HCT116 (cell line): ENCODE measurements at regions not wholly inside any gene's neighbourhood (a gene's known extent, or its start where the extent isn't known, plus 50 kb on each side); places are given as distances from the start of the nearest gene placed in this dataset.

Experiments used
- ATAC-seq: fragments of 200-7000 bp; cut with Tn5 transposase; 2 replicates; pipeline ENCODE4 v1.9.1; 2020; ENCODE audit warnings: mild to moderate bottlenecking, moderate library complexity
- BruUV-seq: library from RNA; stranded (reverse); fragments of 400-500 nt; replicated peaks from 2 replicates; lab custom pipeline; 2021; lab: Mats Ljungman, UMichigan
- CTCF ChIA-PET: fragments of 300-600 bp; sonication (Branson Sonifier 250); formaldehyde crosslinking; loops from one replicate; lab custom pipeline; 2021; ENCODE audit warnings: antibody characterized with exemption; lab: Charles Lee
- POLR2A ChIA-PET: fragments of 300-600, 350-600 bp; sonication (Branson Sonifier 250); formaldehyde crosslinking; loops from one replicate; lab custom pipeline; 2021; ENCODE audit warnings: antibody characterized with exemption; lab: Charles Lee
- RAD21 ChIA-PET, 2 experiments: fragments of 300-600 bp; sonication (Branson Sonifier 250); formaldehyde crosslinking; loops; one replicate each; lab custom pipeline; 2023; ENCODE audit warnings: low total read pairs in 2 of 2; ENCODE audit not compliant: uncharacterized antibody in 2 of 2, unreplicated experiment in 2 of 2, low non-redundant PET in 1 of 2; lab: Charles Lee
- DNase-seq: peaks from one replicate; pipeline ENCODE4 v3.0.0-alpha.2; 2010; ENCODE audit warnings: low read depth, low spot score
- H2AFZ ChIP-seq: fragments of 200-600 bp; shearing (Covaris generic), sonication (generic); 2 replicates; pipeline ENCODE4 v1.6.1; 2017; ENCODE audit warnings: low read depth, mixed run types, mixed read lengths, antibody characterized with exemption, low read length; ENCODE audit not compliant: poor library complexity, severe bottlenecking
- H3K27ac ChIP-seq: 2 replicates; pipeline ENCODE4 v1.5.1; 2012; ENCODE audit warnings: low read depth, low read length
- H3K27me3 ChIP-seq: fragments of 200-600 bp; sonication (generic); 2 replicates; pipeline ENCODE4 v1.6.1; 2016; ENCODE audit warnings: mixed run types, low read length, mixed read lengths; ENCODE audit not compliant: insufficient read depth
- H3K36me3 ChIP-seq, 2 experiments: fragments of 200-500 bp in 1 of 2; fragments of 200-600 bp in 1 of 2; sonication (Bioruptor generic) in 1 of 2; sonication (generic) in 1 of 2; 2 replicates each; pipeline versions ENCODE4 v1.5.1 to v1.6.1; 2014 to 2016; ENCODE audit warnings: low read length in 2 of 2, inconsistent platforms in 1 of 2, mixed read lengths in 1 of 2, mixed run types in 1 of 2; ENCODE audit not compliant: insufficient read depth in 2 of 2, control insufficient read depth in 1 of 2
- H3K4me1 ChIP-seq, 2 experiments: fragments of 200-600 bp in 1 of 2; sonication (generic) in 1 of 2; 2 replicates each; pipeline versions ENCODE4 v1.5.1 to v1.6.1; 2012 to 2017; ENCODE audit warnings: low read length in 2 of 2, inconsistent platforms in 1 of 2, mild to moderate bottlenecking in 1 of 2, mixed read lengths in 1 of 2, mixed run types in 1 of 2, moderate library complexity in 1 of 2; ENCODE audit not compliant: insufficient read depth in 2 of 2, control insufficient read depth in 1 of 2
- H3K4me2 ChIP-seq: fragments of 200-600 bp; sonication (generic); 2 replicates; pipeline ENCODE4 v1.6.1; 2017; ENCODE audit warnings: mixed run types, low read length, mixed read lengths
- H3K4me3 ChIP-seq, 2 experiments: fragments of 200-600 bp in 1 of 2; sonication (generic) in 1 of 2; replicated peaks in 1 of 2; 2 replicates each; pipeline ENCODE4 v1.5.1; 2011 to 2016; ENCODE audit warnings: low read length in 2 of 2, control low read depth in 1 of 2, low read depth in 1 of 2, mild to moderate bottlenecking in 1 of 2, mixed read lengths in 1 of 2, mixed run types in 1 of 2
- H3K79me2 ChIP-seq: fragments of 200-600 bp; sonication (generic); 2 replicates; pipeline ENCODE4 v1.6.1; 2017; ENCODE audit warnings: mild to moderate bottlenecking, mixed run types, low read length, moderate library complexity, mixed read lengths; ENCODE audit not compliant: insufficient read depth
- H3K9ac ChIP-seq: fragments of 200-600 bp; sonication (generic); 2 replicates; pipeline ENCODE4 v1.6.1; 2016; ENCODE audit warnings: low read length, mixed read lengths
- H3K9me2 ChIP-seq: fragments of 200-600 bp; sonication (generic), shearing (Covaris generic); 2 replicates; pipeline ENCODE4 v1.6.1; 2017; ENCODE audit warnings: mixed run types, mild to moderate bottlenecking, moderate library complexity; ENCODE audit not compliant: insufficient read depth
- H3K9me3 ChIP-seq, 2 experiments: fragments of 200-500 bp in 1 of 2; fragments of 200-600 bp in 1 of 2; sonication (Bioruptor generic) in 1 of 2; sonication (generic) in 1 of 2; 2 replicates each; pipeline ENCODE4 v1.6.1; 2014 to 2017; ENCODE audit warnings: low read length in 2 of 2, mixed read lengths in 2 of 2, inconsistent platforms in 1 of 2, low read depth in 1 of 2, mild to moderate bottlenecking in 1 of 2, mixed run types in 1 of 2, moderate library complexity in 1 of 2; ENCODE audit not compliant: control insufficient read depth in 1 of 2, insufficient read depth in 1 of 2
- H4K20me1 ChIP-seq: fragments of 200-600 bp; sonication (generic), shearing (Covaris generic); 2 replicates; pipeline ENCODE4 v1.6.1; 2017; ENCODE audit warnings: mixed run types, mild to moderate bottlenecking, moderate library complexity; ENCODE audit not compliant: insufficient read depth
- CBX3 ChIP-seq: IDR thresholded peaks from 2 replicates; pipeline ENCODE4 v1.6.1; 2012; ENCODE audit warnings: low read depth
- CEBPB ChIP-seq: IDR thresholded peaks from 2 replicates; pipeline ENCODE4 v1.6.1; 2012; ENCODE audit warnings: low read depth
- EGR1 ChIP-seq: IDR thresholded peaks from 2 replicates; pipeline ENCODE4 v1.6.1; 2012; ENCODE audit warnings: low read depth
- EZH2phosphoT487 ChIP-seq: fragments of 200-600 bp; IDR thresholded peaks from 2 replicates; pipeline ENCODE4 v1.6.1; 2018; ENCODE audit warnings: antibody characterized with exemption, borderline replicate concordance
- POLR2A ChIP-seq: IDR thresholded peaks from 2 replicates; pipeline ENCODE4 v1.7.0; 2011; ENCODE audit warnings: borderline replicate concordance; ENCODE audit not compliant: insufficient read depth, insufficient read length; ENCODE audit errors: extremely low read depth
- REST ChIP-seq: IDR thresholded peaks from 2 replicates; pipeline ENCODE4 v1.6.1; 2012; ENCODE audit warnings: low read depth
- SP1 ChIP-seq: IDR thresholded peaks from 2 replicates; pipeline ENCODE4 v1.6.1; 2012; ENCODE audit warnings: low read depth
- TCF7L2 ChIP-seq: IDR thresholded peaks from 2 replicates; pipeline ENCODE4 v1.7.0; 2011; ENCODE audit warnings: borderline replicate concordance, inconsistent platforms; ENCODE audit not compliant: insufficient read depth, insufficient read length; ENCODE audit errors: extremely low read depth
- YY1 ChIP-seq: IDR thresholded peaks from 2 replicates; pipeline ENCODE4 v1.6.1; 2011; ENCODE audit warnings: low read length, low read depth, moderate library complexity, mild to moderate bottlenecking; ENCODE audit not compliant: insufficient replicate concordance; ENCODE audit errors: extremely low read depth
- ZBTB33 ChIP-seq: IDR thresholded peaks from 2 replicates; pipeline ENCODE4 v1.6.1; 2011; ENCODE audit warnings: mild to moderate bottlenecking, low read length, moderate library complexity; ENCODE audit not compliant: insufficient replicate concordance; ENCODE audit errors: extremely low read depth
- ZNF274 ChIP-seq: fragments of 200-500 bp; sonication (Bioruptor generic); IDR thresholded peaks from 2 replicates; pipeline ENCODE4 v1.6.1; 2014; ENCODE audit warnings: mild to moderate bottlenecking, low read depth, low read length, inconsistent platforms
- intact Hi-C: fragments of 100-400 bp; cut with micrococcal nuclease; formaldehyde crosslinking; loops from 2 replicates; pipeline ENCODE4 v1.10.0; 2022

GRCh38 chr5:111826064-111826463, 69.1 kb upstream of the NREP start:
- Histone ChIP-seq H3K27me3 (no peaks in the 10 kb centered on the region), H3K27ac (no peak overlapping the region), H2AFZ (no peak overlapping the region), H3K79me2 (no peaks in the 10 kb centered on the region), H3K9ac (no peak overlapping the region), H3K4me3 (no peak overlapping the region), H3K4me2 (no peak overlapping the region), H3K36me3 (no peaks in the 10 kb centered on the region), H3K9me3 (peaks cover 0 to 3% of the 10 kb centered on the region in 2 experiments; a peak in 1 of 4 replicates), H3K9me2 (no peaks in the 10 kb centered on the region), H4K20me1 (no peaks in the 10 kb centered on the region), H3K4me1 (peaks cover 0 to 8% of the 10 kb centered on the region in 2 experiments; a peak in 2 of 4 replicates)
- ChIA-PET POLR2A (no interaction called here), CTCF (no interaction called here), RAD21 (no interaction called here)
- intact Hi-C loops, result no loop called here
- TF ChIP-seq ZBTB33 (no peak), TCF7L2 (no peak), POLR2A (no peak), SP1 (no peak), CBX3 (no peak), CEBPB (no peak), ZNF274 (no peak), EGR1 (no peak), REST (no peak), EZH2phosphoT487 (no peak), YY1 (no peak)
- no TSS peak for BruUV-seq
- DNase-seq (no peak), ATAC-seq (no peak)
